HL-60 (cell line): ENCODE measurements at regions not wholly inside any gene's neighbourhood (a gene's known extent, or its start where the extent isn't known, plus 50 kb on each side); places are given as distances from the start of the nearest gene placed in this dataset.

Experiments
- GABPA ChIP-seq: IDR thresholded peaks from 2 replicates; pipeline ENCODE4 v1.6.1; 2012; ENCODE audit warnings: low read depth
- POLR2AphosphoS5 ChIP-seq: IDR thresholded peaks from 2 replicates; pipeline ENCODE4 v1.6.1; 2012; ENCODE audit warnings: low read depth
- SPI1 ChIP-seq: IDR thresholded peaks from 2 replicates; pipeline ENCODE4 v1.6.1; 2012; ENCODE audit warnings: low read depth, mild to moderate bottlenecking, borderline replicate concordance
- TF ChIP-seq, protein P1 (sequence below): IDR thresholded peaks from 2 replicates; pipeline ENCODE4 v1.6.1; 2012; ENCODE audit warnings: low read depth; ENCODE audit not compliant: insufficient replicate concordance
- TF ChIP-seq, protein P2 (sequence below): IDR thresholded peaks from one replicate; pipeline ENCODE4 v1.5.1; 2011; ENCODE audit warnings: low read length, control low read depth, inconsistent platforms; ENCODE audit not compliant: insufficient read depth

DNA sequence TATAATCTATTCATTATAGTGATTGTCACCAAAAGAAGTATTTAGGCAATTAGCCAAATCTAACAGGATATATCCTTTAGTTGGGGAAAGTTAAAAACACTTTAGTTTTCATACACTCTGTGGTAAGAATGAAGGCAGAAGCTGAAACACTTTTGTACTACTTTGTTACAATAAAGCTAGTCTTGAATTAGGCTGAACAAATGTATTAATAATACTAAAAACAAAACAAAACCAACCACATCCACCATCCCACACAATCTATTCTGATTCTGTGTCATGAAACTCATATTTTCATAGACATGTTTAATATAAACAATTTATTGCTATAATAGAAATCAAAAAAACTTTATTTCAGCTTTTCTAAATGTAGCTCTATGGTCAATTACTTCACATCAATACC, 508.8 kb downstream of the ZEB2 start:
- TF ChIP-seq, protein P1, sequence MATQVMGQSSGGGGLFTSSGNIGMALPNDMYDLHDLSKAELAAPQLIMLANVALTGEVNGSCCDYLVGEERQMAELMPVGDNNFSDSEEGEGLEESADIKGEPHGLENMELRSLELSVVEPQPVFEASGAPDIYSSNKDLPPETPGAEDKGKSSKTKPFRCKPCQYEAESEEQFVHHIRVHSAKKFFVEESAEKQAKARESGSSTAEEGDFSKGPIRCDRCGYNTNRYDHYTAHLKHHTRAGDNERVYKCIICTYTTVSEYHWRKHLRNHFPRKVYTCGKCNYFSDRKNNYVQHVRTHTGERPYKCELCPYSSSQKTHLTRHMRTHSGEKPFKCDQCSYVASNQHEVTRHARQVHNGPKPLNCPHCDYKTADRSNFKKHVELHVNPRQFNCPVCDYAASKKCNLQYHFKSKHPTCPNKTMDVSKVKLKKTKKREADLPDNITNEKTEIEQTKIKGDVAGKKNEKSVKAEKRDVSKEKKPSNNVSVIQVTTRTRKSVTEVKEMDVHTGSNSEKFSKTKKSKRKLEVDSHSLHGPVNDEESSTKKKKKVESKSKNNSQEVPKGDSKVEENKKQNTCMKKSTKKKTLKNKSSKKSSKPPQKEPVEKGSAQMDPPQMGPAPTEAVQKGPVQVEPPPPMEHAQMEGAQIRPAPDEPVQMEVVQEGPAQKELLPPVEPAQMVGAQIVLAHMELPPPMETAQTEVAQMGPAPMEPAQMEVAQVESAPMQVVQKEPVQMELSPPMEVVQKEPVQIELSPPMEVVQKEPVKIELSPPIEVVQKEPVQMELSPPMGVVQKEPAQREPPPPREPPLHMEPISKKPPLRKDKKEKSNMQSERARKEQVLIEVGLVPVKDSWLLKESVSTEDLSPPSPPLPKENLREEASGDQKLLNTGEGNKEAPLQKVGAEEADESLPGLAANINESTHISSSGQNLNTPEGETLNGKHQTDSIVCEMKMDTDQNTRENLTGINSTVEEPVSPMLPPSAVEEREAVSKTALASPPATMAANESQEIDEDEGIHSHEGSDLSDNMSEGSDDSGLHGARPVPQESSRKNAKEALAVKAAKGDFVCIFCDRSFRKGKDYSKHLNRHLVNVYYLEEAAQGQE: no peak
- TF ChIP-seq POLR2AphosphoS5: no peak
- TF ChIP-seq, protein P2, sequence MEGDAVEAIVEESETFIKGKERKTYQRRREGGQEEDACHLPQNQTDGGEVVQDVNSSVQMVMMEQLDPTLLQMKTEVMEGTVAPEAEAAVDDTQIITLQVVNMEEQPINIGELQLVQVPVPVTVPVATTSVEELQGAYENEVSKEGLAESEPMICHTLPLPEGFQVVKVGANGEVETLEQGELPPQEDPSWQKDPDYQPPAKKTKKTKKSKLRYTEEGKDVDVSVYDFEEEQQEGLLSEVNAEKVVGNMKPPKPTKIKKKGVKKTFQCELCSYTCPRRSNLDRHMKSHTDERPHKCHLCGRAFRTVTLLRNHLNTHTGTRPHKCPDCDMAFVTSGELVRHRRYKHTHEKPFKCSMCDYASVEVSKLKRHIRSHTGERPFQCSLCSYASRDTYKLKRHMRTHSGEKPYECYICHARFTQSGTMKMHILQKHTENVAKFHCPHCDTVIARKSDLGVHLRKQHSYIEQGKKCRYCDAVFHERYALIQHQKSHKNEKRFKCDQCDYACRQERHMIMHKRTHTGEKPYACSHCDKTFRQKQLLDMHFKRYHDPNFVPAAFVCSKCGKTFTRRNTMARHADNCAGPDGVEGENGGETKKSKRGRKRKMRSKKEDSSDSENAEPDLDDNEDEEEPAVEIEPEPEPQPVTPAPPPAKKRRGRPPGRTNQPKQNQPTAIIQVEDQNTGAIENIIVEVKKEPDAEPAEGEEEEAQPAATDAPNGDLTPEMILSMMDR: no peak
- TF ChIP-seq SPI1: no peak
- TF ChIP-seq GABPA: no peak
